OCI-LY7 (cell line): ENCODE measurements at regions not wholly inside any gene's neighbourhood (a gene's known extent, or its start where the extent isn't known, plus 50 kb on each side); places are given as distances from the start of the nearest gene placed in this dataset.

Experiments used
- CTCF ChIP-seq: fragments of 200-600 bp; sonication (generic); conservative IDR thresholded peaks from 2 replicates; pipeline ENCODE4 v1.5.1; 2014; ENCODE audit warnings: mild to moderate bottlenecking, antibody characterized with exemption, low read length, moderate library complexity, mixed read lengths
- EZH2phosphoT487 ChIP-seq: fragments of 200-600 bp; sonication (generic); IDR thresholded peaks from 2 replicates; pipeline ENCODE4 v1.6.1; 2018; ENCODE audit warnings: low read depth, borderline replicate concordance, mild to moderate bottlenecking, mixed run types, antibody characterized with exemption, low read length, moderate library complexity, mixed read lengths

GRCh38 chr6:113060664-113061063, 713.5 kb downstream of the RFPL4B start:
- TF ChIP-seq CTCF (no peak), EZH2phosphoT487 (no peak)
